AG09319 (cell line): ENCODE measurements at regions not wholly inside any gene's neighbourhood (a gene's known extent, or its start where the extent isn't known, plus 50 kb on each side); places are given as distances from the start of the nearest gene placed in this dataset.

Experiments used
- DNase-seq: peaks from one replicate; pipeline ENCODE4 v3.0.0-alpha.2; 2010; ENCODE audit warnings: low read depth; ENCODE audit errors: extremely low read depth
- CTCF ChIP-seq: IDR thresholded peaks from 2 replicates; pipeline ENCODE4 v1.5.1; 2011; ENCODE audit warnings: low read depth, mild to moderate bottlenecking, inconsistent platforms, low read length, moderate library complexity

DNA sequence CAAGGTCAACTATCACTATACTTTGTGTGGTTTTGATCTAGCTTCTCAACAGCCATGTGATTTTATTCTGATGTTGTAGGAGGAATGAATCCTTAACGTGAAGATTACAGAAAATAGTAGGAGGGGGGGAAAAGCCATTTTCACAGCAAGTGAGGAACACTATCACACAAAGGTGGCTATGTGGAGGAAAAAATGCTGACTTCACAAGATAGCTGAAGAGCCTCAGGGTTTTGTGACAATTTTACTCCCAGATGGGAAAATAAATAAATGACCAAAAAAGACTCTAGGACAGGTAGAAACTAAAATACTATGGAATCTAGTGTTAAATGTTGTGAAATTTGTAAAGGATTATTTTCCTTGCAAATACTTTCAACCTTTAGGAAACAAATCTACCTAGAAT lies 281.0 kb downstream of the ADRA2A start:
- no peak for TF ChIP-seq CTCF
- no peak for DNase-seq

GRCh38 chr10:111360260-111360925 lies 283.6 kb downstream of the ADRA2A start:
- no peak for DNase-seq
- TF ChIP-seq CTCF, result peak; percentile 31

- no peak for TF ChIP-seq CTCF
- DNase-seq, result no peak
These were observed 290.7 kb downstream of the ADRA2A start for GRCh38 chr10:111367531-111367930.

GRCh38 chr10:111370101-111370500 lies 293.3 kb downstream of the ADRA2A start:
- TF ChIP-seq CTCF, result no peak
- DNase-seq, result no peak

GRCh38 chr10:111373696-111374095 lies 296.9 kb downstream of the ADRA2A start:
- no peak for DNase-seq
- TF ChIP-seq CTCF, result no peak

GRCh38 chr10:111379534-111380187 lies 302.8 kb downstream of the ADRA2A start:
- no peak for DNase-seq
- TF ChIP-seq CTCF, result no peak

- DNase-seq, result no peak
- TF ChIP-seq CTCF, result no peak
These were observed 307.7 kb downstream of the ADRA2A start for GRCh38 chr10:111384556-111384955.
